WTC11 (cell line): ENCODE measurements at regions not wholly inside any gene's neighbourhood (a gene's known extent, or its start where the extent isn't known, plus 50 kb on each side); places are given as distances from the start of the nearest gene placed in this dataset.

ENCODE experiments used
- ATAC-seq: fragments of 200-7000 bp; cut with Tn5 transposase; 2 replicates; pipeline ENCODE4 v1.10.0; 2021; ENCODE audit warnings: mild to moderate bottlenecking, moderate library complexity
- CTCF ChIA-PET: fragments of 300-600 bp; sonication (Branson Sonifier 250); formaldehyde crosslinking; loops from one replicate; lab custom pipeline; 2021; ENCODE audit warnings: antibody characterized with exemption; lab: Charles Lee
- POLR2A ChIA-PET: fragments of 350-600 bp; sonication (Branson Sonifier 250); formaldehyde crosslinking; loops from one replicate; lab custom pipeline; 2021; ENCODE audit warnings: antibody characterized with exemption; lab: Charles Lee
- DNase-seq: peaks from one replicate; pipeline ENCODE4 v3.0.0; 2021; ENCODE audit warnings: low spot score
- H3K27ac Mint-ChIP-seq: 2 replicates; pipeline ENCODE4 v1.8.0; 2021; ENCODE audit warnings: mixed read lengths
- H3K27me3 Mint-ChIP-seq: 2 replicates; pipeline ENCODE4 v1.8.0; 2021; ENCODE audit warnings: low read depth, mild to moderate bottlenecking, moderate library complexity, mixed read lengths
- H3K36me3 Mint-ChIP-seq: 2 replicates; pipeline ENCODE4 v1.8.0; 2021; ENCODE audit warnings: mixed read lengths
- H3K4me1 Mint-ChIP-seq: 2 replicates; pipeline ENCODE4 v1.8.0; 2022; ENCODE audit warnings: mixed read lengths
- H3K4me3 Mint-ChIP-seq: 2 replicates; pipeline ENCODE4 v1.8.0; 2021; ENCODE audit warnings: mild to moderate bottlenecking, moderate library complexity, mixed read lengths
- H3K9me3 Mint-ChIP-seq: 2 replicates; pipeline ENCODE4 v1.8.0; 2021; ENCODE audit warnings: mixed read lengths
- CBFB ChIP-seq: sonication (generic); formaldehyde crosslinking; IDR thresholded peaks from 2 replicates; pipeline ENCODE4 v1.8.1; 2022; ENCODE audit warnings: mild to moderate bottlenecking, low read depth, missing genetic modification reagents
- CREM ChIP-seq: sonication (generic); formaldehyde crosslinking; IDR thresholded peaks from 2 replicates; pipeline ENCODE4 v1.8.1; 2022; ENCODE audit warnings: mild to moderate bottlenecking, missing genetic modification reagents, moderate library complexity
- EMX1 ChIP-seq: fragments of 250-450 bp; sonication (Bioruptor Pico); IDR thresholded peaks from 2 replicates; pipeline ENCODE4 v1.8.0; 2021; ENCODE audit warnings: mild to moderate bottlenecking
- GRHL2 ChIP-seq: fragments of 250-450 bp; sonication (Bioruptor Pico); IDR thresholded peaks from 2 replicates; pipeline ENCODE4 v1.8.0; 2022; ENCODE audit warnings: mild to moderate bottlenecking, moderate library complexity; ENCODE audit not compliant: insufficient replicate concordance, severe bottlenecking
- HMGA2 ChIP-seq: fragments of 250-450 bp; sonication (Bioruptor Pico); IDR thresholded peaks from 2 replicates; pipeline ENCODE4 v1.4.0; 2021; ENCODE audit warnings: mild to moderate bottlenecking, moderate library complexity
- KAT7 ChIP-seq: sonication (generic); formaldehyde crosslinking; IDR thresholded peaks from 2 replicates; pipeline ENCODE4 v1.8.1; 2023; ENCODE audit warnings: missing genetic modification reagents, mild to moderate bottlenecking, borderline replicate concordance
- NFATC4 ChIP-seq: fragments of 250-450 bp; sonication (Bioruptor Pico); IDR thresholded peaks from 2 replicates; pipeline ENCODE4 v1.9.0; 2021; ENCODE audit warnings: mild to moderate bottlenecking
- NFYB ChIP-seq: sonication (generic); formaldehyde crosslinking; conservative IDR thresholded peaks from 2 replicates; pipeline ENCODE4 v1.8.0; 2022; ENCODE audit warnings: low read depth, missing genetic modification reagents
- RORB ChIP-seq: fragments of 250-450 bp; sonication (Bioruptor Pico); IDR thresholded peaks from 2 replicates; pipeline ENCODE4 v1.9.0; 2021; ENCODE audit warnings: mild to moderate bottlenecking
- SMAD3 ChIP-seq: sonication (generic); formaldehyde crosslinking; IDR thresholded peaks from 2 replicates; pipeline ENCODE4 v1.8.0; 2022; ENCODE audit warnings: missing genetic modification reagents, mild to moderate bottlenecking, borderline replicate concordance
- SMAD4 ChIP-seq: sonication (generic); formaldehyde crosslinking; IDR thresholded peaks from 2 replicates; pipeline ENCODE4 v1.8.0; 2022; ENCODE audit warnings: mild to moderate bottlenecking, missing genetic modification reagents
- ZNF138 ChIP-seq: sonication (generic); formaldehyde crosslinking; conservative IDR thresholded peaks from 2 replicates; pipeline ENCODE4 v1.8.1; 2022; ENCODE audit warnings: mild to moderate bottlenecking, moderate library complexity, missing genetic modification reagents
- ZNF232 ChIP-seq: sonication (generic); formaldehyde crosslinking; IDR thresholded peaks from 2 replicates; pipeline ENCODE4 v1.8.0; 2022; ENCODE audit warnings: mild to moderate bottlenecking, missing genetic modification reagents
- ZNF396 ChIP-seq: fragments of 250-450 bp; sonication (Bioruptor Pico); IDR thresholded peaks from 2 replicates; pipeline ENCODE4 v1.8.0; 2021; ENCODE audit warnings: mild to moderate bottlenecking, moderate library complexity, borderline replicate concordance
- TF ChIP-seq, protein P1 (sequence below): fragments of 200-600 bp; IDR thresholded peaks from 2 replicates; pipeline ENCODE4 v1.8.0; 2022; ENCODE audit warnings: antibody characterized with exemption
- TF ChIP-seq, protein P2 (sequence below): sonication (generic); formaldehyde crosslinking; IDR thresholded peaks from 2 replicates; pipeline ENCODE4 v1.8.1; 2022; ENCODE audit warnings: low read depth, mild to moderate bottlenecking, moderate library complexity, missing genetic modification reagents, borderline replicate concordance
- TF ChIP-seq, protein P3 (sequence below): sonication (generic); formaldehyde crosslinking; IDR thresholded peaks from 2 replicates; pipeline ENCODE4 v1.8.1; 2023; ENCODE audit warnings: mild to moderate bottlenecking, missing genetic modification reagents, borderline replicate concordance
- TF ChIP-seq, protein P4 (sequence below): fragments of 250-450 bp; sonication (Bioruptor Pico); IDR thresholded peaks from 2 replicates; pipeline ENCODE4 v1.9.0; 2021; ENCODE audit warnings: mild to moderate bottlenecking
- TF ChIP-seq, protein P5 (sequence below): sonication (generic); formaldehyde crosslinking; IDR thresholded peaks from 2 replicates; pipeline ENCODE4 v1.8.1; 2022; ENCODE audit warnings: low read depth, missing genetic modification reagents, borderline replicate concordance

DNA sequence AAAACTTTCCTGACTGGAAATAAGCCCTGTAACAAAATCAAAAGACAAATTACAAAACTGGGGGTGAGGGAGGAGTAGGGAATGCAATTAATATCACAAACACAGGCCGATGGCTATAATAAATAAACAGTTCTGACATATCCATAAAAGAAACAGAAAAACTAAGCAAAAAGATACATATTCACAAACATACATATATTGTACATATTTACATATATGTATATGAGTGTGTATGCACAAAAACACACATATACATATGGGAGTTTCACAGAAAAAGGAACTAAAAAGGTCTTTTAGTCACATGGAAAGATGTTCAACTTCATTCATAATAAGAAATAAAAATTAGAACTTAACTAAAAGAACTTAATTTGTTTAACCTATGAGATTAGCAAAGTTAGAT, 292.7 kb downstream of the TFAP2A start:
- ATAC-seq: no peak
- Mint-ChIP-seq H3K27me3 (no peaks in the 10 kb centered on the region), H3K4me1 (no peaks in the 10 kb centered on the region), H3K36me3 (no peaks in the 10 kb centered on the region), H3K4me3 (no peak overlapping the region), H3K9me3 (peaks cover 8% of the 10 kb centered on the region; the same call in 1 of the 2 replicates), H3K27ac (no peak overlapping the region)
- no peak for DNase-seq
- TF ChIP-seq ZNF232 (CRISPR knock-in tag) (no peak), ZNF138 (CRISPR knock-in tag) (no peak), NFATC4 (CRISPR knock-in tag) (no peak), HMGA2 (CRISPR knock-in tag) (no peak), EMX1 (no peak), CBFB (CRISPR knock-in tag) (no peak), CREM (CRISPR knock-in tag) (no peak), SMAD4 (CRISPR knock-in tag) (no peak), GRHL2 (CRISPR knock-in tag) (no peak), SMAD3 (CRISPR knock-in tag) (no peak), KAT7 (CRISPR knock-in tag) (no peak), RORB (CRISPR knock-in tag) (no peak), ZNF396 (CRISPR knock-in tag) (no peak), NFYB (CRISPR knock-in tag) (no peak)
- TF ChIP-seq, protein P1, sequence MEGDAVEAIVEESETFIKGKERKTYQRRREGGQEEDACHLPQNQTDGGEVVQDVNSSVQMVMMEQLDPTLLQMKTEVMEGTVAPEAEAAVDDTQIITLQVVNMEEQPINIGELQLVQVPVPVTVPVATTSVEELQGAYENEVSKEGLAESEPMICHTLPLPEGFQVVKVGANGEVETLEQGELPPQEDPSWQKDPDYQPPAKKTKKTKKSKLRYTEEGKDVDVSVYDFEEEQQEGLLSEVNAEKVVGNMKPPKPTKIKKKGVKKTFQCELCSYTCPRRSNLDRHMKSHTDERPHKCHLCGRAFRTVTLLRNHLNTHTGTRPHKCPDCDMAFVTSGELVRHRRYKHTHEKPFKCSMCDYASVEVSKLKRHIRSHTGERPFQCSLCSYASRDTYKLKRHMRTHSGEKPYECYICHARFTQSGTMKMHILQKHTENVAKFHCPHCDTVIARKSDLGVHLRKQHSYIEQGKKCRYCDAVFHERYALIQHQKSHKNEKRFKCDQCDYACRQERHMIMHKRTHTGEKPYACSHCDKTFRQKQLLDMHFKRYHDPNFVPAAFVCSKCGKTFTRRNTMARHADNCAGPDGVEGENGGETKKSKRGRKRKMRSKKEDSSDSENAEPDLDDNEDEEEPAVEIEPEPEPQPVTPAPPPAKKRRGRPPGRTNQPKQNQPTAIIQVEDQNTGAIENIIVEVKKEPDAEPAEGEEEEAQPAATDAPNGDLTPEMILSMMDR: no peak
- TF ChIP-seq, protein P2, sequence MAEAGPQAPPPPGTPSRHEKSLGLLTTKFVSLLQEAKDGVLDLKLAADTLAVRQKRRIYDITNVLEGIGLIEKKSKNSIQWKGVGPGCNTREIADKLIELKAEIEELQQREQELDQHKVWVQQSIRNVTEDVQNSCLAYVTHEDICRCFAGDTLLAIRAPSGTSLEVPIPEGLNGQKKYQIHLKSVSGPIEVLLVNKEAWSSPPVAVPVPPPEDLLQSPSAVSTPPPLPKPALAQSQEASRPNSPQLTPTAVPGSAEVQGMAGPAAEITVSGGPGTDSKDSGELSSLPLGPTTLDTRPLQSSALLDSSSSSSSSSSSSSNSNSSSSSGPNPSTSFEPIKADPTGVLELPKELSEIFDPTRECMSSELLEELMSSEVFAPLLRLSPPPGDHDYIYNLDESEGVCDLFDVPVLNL (CRISPR knock-in tag): no peak
- TF ChIP-seq, protein P3, sequence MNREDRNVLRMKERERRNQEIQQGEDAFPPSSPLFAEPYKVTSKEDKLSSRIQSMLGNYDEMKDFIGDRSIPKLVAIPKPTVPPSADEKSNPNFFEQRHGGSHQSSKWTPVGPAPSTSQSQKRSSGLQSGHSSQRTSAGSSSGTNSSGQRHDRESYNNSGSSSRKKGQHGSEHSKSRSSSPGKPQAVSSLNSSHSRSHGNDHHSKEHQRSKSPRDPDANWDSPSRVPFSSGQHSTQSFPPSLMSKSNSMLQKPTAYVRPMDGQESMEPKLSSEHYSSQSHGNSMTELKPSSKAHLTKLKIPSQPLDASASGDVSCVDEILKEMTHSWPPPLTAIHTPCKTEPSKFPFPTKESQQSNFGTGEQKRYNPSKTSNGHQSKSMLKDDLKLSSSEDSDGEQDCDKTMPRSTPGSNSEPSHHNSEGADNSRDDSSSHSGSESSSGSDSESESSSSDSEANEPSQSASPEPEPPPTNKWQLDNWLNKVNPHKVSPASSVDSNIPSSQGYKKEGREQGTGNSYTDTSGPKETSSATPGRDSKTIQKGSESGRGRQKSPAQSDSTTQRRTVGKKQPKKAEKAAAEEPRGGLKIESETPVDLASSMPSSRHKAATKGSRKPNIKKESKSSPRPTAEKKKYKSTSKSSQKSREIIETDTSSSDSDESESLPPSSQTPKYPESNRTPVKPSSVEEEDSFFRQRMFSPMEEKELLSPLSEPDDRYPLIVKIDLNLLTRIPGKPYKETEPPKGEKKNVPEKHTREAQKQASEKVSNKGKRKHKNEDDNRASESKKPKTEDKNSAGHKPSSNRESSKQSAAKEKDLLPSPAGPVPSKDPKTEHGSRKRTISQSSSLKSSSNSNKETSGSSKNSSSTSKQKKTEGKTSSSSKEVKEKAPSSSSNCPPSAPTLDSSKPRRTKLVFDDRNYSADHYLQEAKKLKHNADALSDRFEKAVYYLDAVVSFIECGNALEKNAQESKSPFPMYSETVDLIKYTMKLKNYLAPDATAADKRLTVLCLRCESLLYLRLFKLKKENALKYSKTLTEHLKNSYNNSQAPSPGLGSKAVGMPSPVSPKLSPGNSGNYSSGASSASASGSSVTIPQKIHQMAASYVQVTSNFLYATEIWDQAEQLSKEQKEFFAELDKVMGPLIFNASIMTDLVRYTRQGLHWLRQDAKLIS (CRISPR knock-in tag): no peak
- TF ChIP-seq, protein P4, sequence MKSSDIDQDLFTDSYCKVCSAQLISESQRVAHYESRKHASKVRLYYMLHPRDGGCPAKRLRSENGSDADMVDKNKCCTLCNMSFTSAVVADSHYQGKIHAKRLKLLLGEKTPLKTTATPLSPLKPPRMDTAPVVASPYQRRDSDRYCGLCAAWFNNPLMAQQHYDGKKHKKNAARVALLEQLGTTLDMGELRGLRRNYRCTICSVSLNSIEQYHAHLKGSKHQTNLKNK (CRISPR knock-in tag): no peak
- TF ChIP-seq, protein P5, sequence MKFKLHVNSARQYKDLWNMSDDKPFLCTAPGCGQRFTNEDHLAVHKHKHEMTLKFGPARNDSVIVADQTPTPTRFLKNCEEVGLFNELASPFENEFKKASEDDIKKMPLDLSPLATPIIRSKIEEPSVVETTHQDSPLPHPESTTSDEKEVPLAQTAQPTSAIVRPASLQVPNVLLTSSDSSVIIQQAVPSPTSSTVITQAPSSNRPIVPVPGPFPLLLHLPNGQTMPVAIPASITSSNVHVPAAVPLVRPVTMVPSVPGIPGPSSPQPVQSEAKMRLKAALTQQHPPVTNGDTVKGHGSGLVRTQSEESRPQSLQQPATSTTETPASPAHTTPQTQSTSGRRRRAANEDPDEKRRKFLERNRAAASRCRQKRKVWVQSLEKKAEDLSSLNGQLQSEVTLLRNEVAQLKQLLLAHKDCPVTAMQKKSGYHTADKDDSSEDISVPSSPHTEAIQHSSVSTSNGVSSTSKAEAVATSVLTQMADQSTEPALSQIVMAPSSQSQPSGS (CRISPR knock-in tag): no peak
- ChIA-PET CTCF (no interaction called here), POLR2A (no interaction called here)
